AG10803 (cell line): ENCODE measurements at regions not wholly inside any gene's neighbourhood (a gene's known extent, or its start where the extent isn't known, plus 50 kb on each side); places are given as distances from the start of the nearest gene placed in this dataset.

Experiments
- DNase-seq: peaks from one replicate; pipeline ENCODE4 v3.0.0; 2010; ENCODE audit warnings: low read depth
- H3K4me3 ChIP-seq: 2 replicates; pipeline ENCODE4 v1.5.1; 2011; ENCODE audit warnings: mild to moderate bottlenecking, low read length, control low read depth
- TF ChIP-seq, protein P1 (sequence below): conservative IDR thresholded peaks from 2 replicates; pipeline ENCODE4 v1.5.1; 2011; ENCODE audit warnings: mild to moderate bottlenecking, low read length, control low read depth, inconsistent platforms

DNA sequence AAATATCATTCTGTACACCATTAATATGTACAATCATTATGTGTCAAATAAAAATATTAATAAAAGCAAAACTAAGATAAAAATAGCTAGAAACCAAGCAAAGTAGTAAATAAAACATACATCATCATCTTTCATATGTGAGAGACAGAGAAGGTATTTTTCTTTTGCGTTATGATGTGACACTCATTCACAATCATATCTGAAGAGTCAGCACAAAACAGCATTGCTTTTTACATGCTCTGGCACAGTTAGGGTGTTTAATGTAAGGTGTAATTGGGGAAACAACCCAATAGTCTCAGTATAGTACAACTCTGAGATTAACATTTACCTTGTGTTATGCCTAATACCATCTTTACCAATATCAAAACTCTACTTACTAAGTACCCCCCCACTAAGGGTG lies 376.6 kb downstream of the TMA16 start:
- no peak for DNase-seq
- TF ChIP-seq, protein P1, sequence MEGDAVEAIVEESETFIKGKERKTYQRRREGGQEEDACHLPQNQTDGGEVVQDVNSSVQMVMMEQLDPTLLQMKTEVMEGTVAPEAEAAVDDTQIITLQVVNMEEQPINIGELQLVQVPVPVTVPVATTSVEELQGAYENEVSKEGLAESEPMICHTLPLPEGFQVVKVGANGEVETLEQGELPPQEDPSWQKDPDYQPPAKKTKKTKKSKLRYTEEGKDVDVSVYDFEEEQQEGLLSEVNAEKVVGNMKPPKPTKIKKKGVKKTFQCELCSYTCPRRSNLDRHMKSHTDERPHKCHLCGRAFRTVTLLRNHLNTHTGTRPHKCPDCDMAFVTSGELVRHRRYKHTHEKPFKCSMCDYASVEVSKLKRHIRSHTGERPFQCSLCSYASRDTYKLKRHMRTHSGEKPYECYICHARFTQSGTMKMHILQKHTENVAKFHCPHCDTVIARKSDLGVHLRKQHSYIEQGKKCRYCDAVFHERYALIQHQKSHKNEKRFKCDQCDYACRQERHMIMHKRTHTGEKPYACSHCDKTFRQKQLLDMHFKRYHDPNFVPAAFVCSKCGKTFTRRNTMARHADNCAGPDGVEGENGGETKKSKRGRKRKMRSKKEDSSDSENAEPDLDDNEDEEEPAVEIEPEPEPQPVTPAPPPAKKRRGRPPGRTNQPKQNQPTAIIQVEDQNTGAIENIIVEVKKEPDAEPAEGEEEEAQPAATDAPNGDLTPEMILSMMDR: no peak
- H3K4me3 ChIP-seq: no peak overlapping the region

- TF ChIP-seq, protein P1: no peak
Measured at GRCh38 chr4:163875327-163875726, 380.8 kb downstream of the TMA16 start.

DNA sequence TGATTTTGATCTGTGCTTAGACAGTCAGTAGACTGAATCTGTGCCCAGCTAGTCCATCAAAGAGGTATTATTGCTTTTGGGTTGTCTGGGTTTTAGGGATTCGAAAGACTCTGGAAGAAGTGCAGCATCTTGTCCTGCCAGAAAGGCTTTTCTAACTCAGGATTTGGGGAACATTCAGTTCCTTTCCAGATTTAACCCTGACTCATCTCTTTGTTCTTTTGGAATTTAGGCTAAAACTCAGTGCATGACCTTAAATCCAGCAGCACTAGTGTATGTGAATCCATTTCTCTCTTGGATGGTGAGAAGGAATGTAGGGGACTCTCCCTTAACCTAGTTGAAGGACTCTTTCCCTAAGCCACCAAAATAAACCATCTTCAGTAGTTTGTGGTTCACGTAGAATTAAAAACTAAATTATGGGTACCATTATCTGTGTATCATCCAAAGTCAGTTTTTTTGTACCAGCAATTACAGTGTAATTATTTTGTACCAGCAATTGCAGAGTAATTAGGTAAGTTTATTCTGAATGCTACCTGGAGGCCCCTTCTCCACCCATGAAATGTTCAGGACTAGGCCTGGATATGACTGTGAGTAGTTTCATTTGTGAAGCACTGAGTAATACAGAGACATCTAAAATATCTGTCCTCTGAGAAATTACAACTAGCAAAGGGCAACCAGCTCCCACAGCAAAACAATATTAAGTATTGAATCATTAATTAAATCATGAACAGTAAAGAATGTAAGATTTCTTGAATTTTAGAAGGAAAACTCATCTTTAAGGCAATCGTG lies 384.0 kb downstream of the TMA16 start:
- TF ChIP-seq, protein P1: no peak
- no peak for DNase-seq
- H3K4me3 ChIP-seq: no peak overlapping the region

More at GRCh38 chr4:163875327-163875726, 380.8 kb downstream of the TMA16 start:
- no peak overlapping the region for H3K4me3 ChIP-seq
- no peak for DNase-seq

DNA sequence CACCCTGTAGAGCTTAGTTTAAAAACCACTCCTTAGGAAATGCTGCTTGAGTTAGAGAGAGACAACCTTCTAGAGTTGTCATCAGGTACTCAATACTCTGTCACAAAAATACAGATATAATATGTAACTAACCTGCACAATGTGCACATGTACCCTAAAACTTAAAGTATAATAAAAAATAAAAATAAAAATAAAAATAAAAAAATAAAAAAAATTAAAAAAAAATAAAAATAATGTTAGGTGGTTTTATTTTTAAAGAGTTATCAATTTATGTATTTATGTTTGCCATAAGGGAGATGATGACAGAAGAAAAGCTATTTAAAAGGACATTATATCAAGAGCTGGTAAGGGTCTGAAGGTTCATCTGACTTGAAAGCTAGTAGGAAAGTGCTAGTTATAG lies 397.9 kb downstream of the TMA16 start:
- no peak overlapping the region for H3K4me3 ChIP-seq
- DNase-seq: no peak
- TF ChIP-seq, protein P1: no peak

- TF ChIP-seq, protein P1: no peak
- no peak overlapping the region for H3K4me3 ChIP-seq
- DNase-seq: no peak
Measured at GRCh38 chr4:163895378-163896005, 401.0 kb downstream of the TMA16 start.

- DNase-seq: no peak
- H3K4me3 ChIP-seq: no peak overlapping the region
- TF ChIP-seq, protein P1: no peak
Measured at GRCh38 chr4:163901319-163901718, 406.8 kb downstream of the TMA16 start.

DNA sequence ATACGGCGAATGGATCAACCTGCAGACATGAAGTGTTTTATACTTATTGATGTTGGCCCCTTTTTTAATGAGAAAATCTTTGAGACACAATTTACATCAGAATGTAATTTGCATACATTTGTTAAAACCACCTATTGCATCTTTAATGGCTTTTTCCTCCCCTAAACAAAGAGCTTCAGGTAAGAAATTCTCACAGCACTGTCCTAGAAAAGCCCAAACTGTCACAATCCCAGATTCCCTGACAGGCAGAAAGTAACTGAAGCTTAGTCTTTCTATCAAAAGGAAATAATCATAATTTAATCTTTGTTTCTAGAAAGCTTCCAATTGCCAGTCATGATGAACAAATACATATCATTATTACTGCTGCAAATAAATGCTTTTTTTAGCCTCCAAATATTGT lies 407.9 kb downstream of the TMA16 start:
- H3K4me3 ChIP-seq: no peak overlapping the region
- no peak for DNase-seq
- TF ChIP-seq, protein P1: no peak
